ENCODE measurements at regions not wholly inside any gene's neighbourhood (a gene's known extent, or its start where the extent isn't known, plus 50 kb on each side); places are given as distances from the start of the nearest gene placed in this dataset.
A peak's percentile ranks its signal among the peaks of the same experiment; 100 is the strongest.
"Not testable (repeated sequence)": the region's sequence is repeated elsewhere in the genome, so short reads cannot be mapped to it uniquely, and the experiment has no call there.

GRCh38 chr16:17939723-17940122, 396.8 kb downstream of the NPIPA8 start:
- Mint-ChIP-seq H3K4me3 (no peak overlapping the region), H3K4me1 (peaks cover 11% of the 10 kb centered on the region), H3K27me3 (peaks cover 3% of the 10 kb centered on the region), H3K9me3 (no peaks in the 10 kb centered on the region), H3K36me3 (ENCODE audit: low read depth) (no peaks in the 10 kb centered on the region), H3K27ac (no peak overlapping the region)
- no peak for DNase-seq
- ATAC-seq, result no peak

GRCh38 chr16:17939122-17939536, 397.4 kb downstream of the NPIPA8 start:
- Mint-ChIP-seq H3K4me3 (peak overlapping the region; percentile 35), H3K27me3 (no peaks in the 10 kb centered on the region), H3K4me1 (peaks cover 11% of the 10 kb centered on the region), H3K27ac (no peak overlapping the region), H3K36me3 (ENCODE audit: low read depth) (no peaks in the 10 kb centered on the region), H3K9me3 (no peaks in the 10 kb centered on the region)
- ATAC-seq (peak; percentile 40), DNase-seq (no peak)

- ATAC-seq, result no peak
- no peak for DNase-seq
- no peak overlapping the region for H3K27ac Mint-ChIP-seq
- H3K9me3 Mint-ChIP-seq, result no peaks in the 10 kb centered on the region
- peaks cover 11% of the 10 kb centered on the region for H3K4me1 Mint-ChIP-seq
- no peaks in the 10 kb centered on the region for H3K36me3 Mint-ChIP-seq (ENCODE audit: low read depth)
- H3K4me3 Mint-ChIP-seq, result no peak overlapping the region
- H3K27me3 Mint-ChIP-seq, result no peaks in the 10 kb centered on the region
These were observed 398.0 kb downstream of the NPIPA8 start for GRCh38 chr16:17938546-17938945.

GRCh38 chr16:17936766-17937402, 399.7 kb downstream of the NPIPA8 start:
- Mint-ChIP-seq H3K36me3 (ENCODE audit: low read depth) (no peaks in the 10 kb centered on the region), H3K27me3 (peaks cover 2% of the 10 kb centered on the region), H3K9me3 (peaks cover 4% of the 10 kb centered on the region), H3K27ac (no peak overlapping the region), H3K4me3 (no peak overlapping the region), H3K4me1 (peaks cover 11% of the 10 kb centered on the region)
- no peak for ATAC-seq
- no peak for DNase-seq

- peaks cover 4% of the 10 kb centered on the region for H3K9me3 Mint-ChIP-seq
- no peak overlapping the region for H3K27ac Mint-ChIP-seq
- ATAC-seq (no peak), DNase-seq (no peak)
- no peak overlapping the region for H3K4me3 Mint-ChIP-seq
- H3K4me1 Mint-ChIP-seq, result no peaks in the 10 kb centered on the region
- no peaks in the 10 kb centered on the region for H3K36me3 Mint-ChIP-seq (ENCODE audit: low read depth)
- H3K27me3 Mint-ChIP-seq, result peaks cover 5% of the 10 kb centered on the region
These were observed 406.3 kb downstream of the NPIPA8 start for GRCh38 chr16:17930280-17930679.

- Mint-ChIP-seq H3K27ac (no peak overlapping the region), H3K9me3 (no peaks in the 10 kb centered on the region), H3K27me3 (peaks cover 4% of the 10 kb centered on the region), H3K4me1 (no peaks in the 10 kb centered on the region), H3K36me3 (ENCODE audit: low read depth) (no peaks in the 10 kb centered on the region), H3K4me3 (no peak overlapping the region)
- DNase-seq (no peak), ATAC-seq (no peak)
These were observed 409.6 kb downstream of the NPIPA8 start for GRCh38 chr16:17926866-17927399.

- ATAC-seq, result no peak
- Mint-ChIP-seq H3K4me3 (no peak overlapping the region), H3K4me1 (no peaks in the 10 kb centered on the region), H3K36me3 (ENCODE audit: low read depth) (no peaks in the 10 kb centered on the region), H3K9me3 (no peaks in the 10 kb centered on the region), H3K27me3 (peaks cover 4% of the 10 kb centered on the region), H3K27ac (no peak overlapping the region)
- DNase-seq, result no peak
These were observed 410.1 kb downstream of the NPIPA8 start for GRCh38 chr16:17926461-17926860.

- Mint-ChIP-seq H3K4me3 (no peak overlapping the region), H3K36me3 (ENCODE audit: low read depth) (no peaks in the 10 kb centered on the region), H3K27ac (no peak overlapping the region), H3K4me1 (no peaks in the 10 kb centered on the region), H3K9me3 (no peaks in the 10 kb centered on the region), H3K27me3 (peaks cover 4% of the 10 kb centered on the region)
- DNase-seq (no peak), ATAC-seq (no peak)
These were observed 410.8 kb downstream of the NPIPA8 start for GRCh38 chr16:17925761-17926160.

- peak; percentile 64 for DNase-seq
- no peaks in the 10 kb centered on the region for H3K9me3 Mint-ChIP-seq
- H3K4me1 Mint-ChIP-seq, result no peaks in the 10 kb centered on the region
- no peak overlapping the region for H3K4me3 Mint-ChIP-seq
- H3K27me3 Mint-ChIP-seq, result peaks cover 9% of the 10 kb centered on the region
- peak; percentile 36 for ATAC-seq
- H3K36me3 Mint-ChIP-seq (ENCODE audit: low read depth), result no peaks in the 10 kb centered on the region
- no peak overlapping the region for H3K27ac Mint-ChIP-seq
These were observed 415.1 kb downstream of the NPIPA8 start for GRCh38 chr16:17921357-17921978.

GRCh38 chr16:17917316-17918019, 419.1 kb downstream of the NPIPA8 start:
- peaks cover 14% of the 10 kb centered on the region for H3K27me3 Mint-ChIP-seq
- H3K4me1 Mint-ChIP-seq, result no peaks in the 10 kb centered on the region
- no peak overlapping the region for H3K27ac Mint-ChIP-seq
- no peak for DNase-seq
- H3K4me3 Mint-ChIP-seq, result no peak overlapping the region
- no peak for ATAC-seq
- no peaks in the 10 kb centered on the region for H3K36me3 Mint-ChIP-seq (ENCODE audit: low read depth)
- H3K9me3 Mint-ChIP-seq, result peaks cover 4% of the 10 kb centered on the region

- Mint-ChIP-seq H3K27me3 (peaks cover 14% of the 10 kb centered on the region), H3K4me1 (no peaks in the 10 kb centered on the region), H3K36me3 (ENCODE audit: low read depth) (no peaks in the 10 kb centered on the region), H3K4me3 (no peak overlapping the region), H3K27ac (no peak overlapping the region), H3K9me3 (peaks cover 6% of the 10 kb centered on the region)
- ATAC-seq (no peak), DNase-seq (no peak)
These were observed 420.7 kb downstream of the NPIPA8 start for GRCh38 chr16:17915791-17916190.

GRCh38 chr16:17914168-17914567, 422.4 kb downstream of the NPIPA8 start:
- H3K36me3 Mint-ChIP-seq (ENCODE audit: low read depth), result no peaks in the 10 kb centered on the region

GRCh38 chr16:17911578-17911977, 425.0 kb downstream of the NPIPA8 start:
- ATAC-seq; H3K27ac Mint-ChIP-seq; H3K4me3 Mint-ChIP-seq; H3K36me3 Mint-ChIP-seq (ENCODE audit: low read depth); H3K27me3 Mint-ChIP-seq; DNase-seq; H3K4me1 Mint-ChIP-seq; H3K9me3 Mint-ChIP-seq: not testable (repeated sequence)

More at GRCh38 chr16:17914168-17914567, 422.4 kb downstream of the NPIPA8 start:
- Mint-ChIP-seq H3K4me1 (no peaks in the 10 kb centered on the region), H3K27ac (no peak overlapping the region), H3K4me3 (no peak overlapping the region), H3K27me3 (peaks cover 6% of the 10 kb centered on the region), H3K9me3 (peaks cover 9% of the 10 kb centered on the region)
- DNase-seq (no peak), ATAC-seq (no peak)

- H3K27me3 Mint-ChIP-seq; H3K4me3 Mint-ChIP-seq; ATAC-seq; H3K27ac Mint-ChIP-seq; H3K4me1 Mint-ChIP-seq; DNase-seq; H3K36me3 Mint-ChIP-seq (ENCODE audit: low read depth): not testable (repeated sequence)
- peaks cover 18% of the 10 kb centered on the region for H3K9me3 Mint-ChIP-seq
These were observed 429.9 kb downstream of the NPIPA8 start for GRCh38 chr16:17906626-17907025.

- Mint-ChIP-seq H3K9me3 (peaks cover 13% of the 10 kb centered on the region), H3K4me3 (no peak overlapping the region), H3K36me3 (ENCODE audit: low read depth) (no peaks in the 10 kb centered on the region), H3K4me1 (no peaks in the 10 kb centered on the region), H3K27me3 (peaks cover 4% of the 10 kb centered on the region), H3K27ac (no peak overlapping the region)
- ATAC-seq (no peak), DNase-seq (no peak)
These were observed 430.5 kb upstream of the XYLT1 start for GRCh38 chr16:17901309-17901708.

Data from activated naive CD8-positive, alpha-beta T cell treated with anti-CD3 and anti-CD28 coated beads, Interleukin-2, amount 50 U/mL, for 24 hours (primary cell).